HG03342 (cell line): ENCODE measurements at regions not wholly inside any gene's neighbourhood (a gene's known extent, or its start where the extent isn't known, plus 50 kb on each side); places are given as distances from the start of the nearest gene placed in this dataset.

Source experiments
- ATAC-seq: cut with Tn5 transposase; IDR thresholded peaks from one replicate; pipeline ENCODE4 v1.9.1; 2021; ENCODE audit warnings: mild to moderate bottlenecking, moderate library complexity; ENCODE audit not compliant: unreplicated experiment

- no peak for ATAC-seq
These were observed 199.9 kb downstream of the CD83 start for GRCh38 chr6:14317387-14317970.

- ATAC-seq: no peak
These were observed 202.8 kb downstream of the CD83 start for GRCh38 chr6:14320332-14320731.

GRCh38 chr6:14321992-14322772, 204.6 kb downstream of the CD83 start:
- no peak for ATAC-seq

- no peak for ATAC-seq
These were observed 205.3 kb downstream of the CD83 start for GRCh38 chr6:14322841-14323240.

GRCh38 chr6:14326774-14327173, 209.2 kb downstream of the CD83 start:
- no peak for ATAC-seq

- ATAC-seq: no peak
These were observed 210.6 kb downstream of the CD83 start for GRCh38 chr6:14328163-14328562.

- ATAC-seq: no peak
These were observed 216.2 kb downstream of the CD83 start for GRCh38 chr6:14333556-14334305.

GRCh38 chr6:14335071-14335470, 217.5 kb downstream of the CD83 start:
- ATAC-seq: no peak

GRCh38 chr6:14337152-14337551, 219.6 kb downstream of the CD83 start:
- ATAC-seq: no peak

GRCh38 chr6:14339172-14339571, 221.6 kb downstream of the CD83 start:
- no peak for ATAC-seq

GRCh38 chr6:14339711-14340584, 222.4 kb downstream of the CD83 start:
- ATAC-seq: no peak

GRCh38 chr6:14344486-14344885, 226.9 kb downstream of the CD83 start:
- ATAC-seq: no peak

GRCh38 chr6:14348389-14348788, 230.8 kb downstream of the CD83 start:
- no peak for ATAC-seq

- no peak for ATAC-seq
These were observed 231.9 kb downstream of the CD83 start for GRCh38 chr6:14349507-14349906.

GRCh38 chr6:14350210-14350609, 232.6 kb downstream of the CD83 start:
- ATAC-seq: no peak

- no peak for ATAC-seq
These were observed 235.7 kb downstream of the CD83 start for GRCh38 chr6:14353281-14353680.

- ATAC-seq: no peak
These were observed 236.2 kb downstream of the CD83 start for GRCh38 chr6:14353798-14354197.

- no peak for ATAC-seq
These were observed 237.5 kb downstream of the CD83 start for GRCh38 chr6:14354919-14355572.

- no peak for ATAC-seq
These were observed 241.9 kb downstream of the CD83 start for GRCh38 chr6:14359438-14359837.

- no peak for ATAC-seq
These were observed 243.0 kb downstream of the CD83 start for GRCh38 chr6:14360565-14360964.
